Left lobe of liver (tissue), 2 donors: ENCODE measurements at regions not wholly inside any gene's neighbourhood (a gene's known extent, or its start where the extent isn't known, plus 50 kb on each side); places are given as distances from the start of the nearest gene placed in this dataset.

Experiments used
- ATAC-seq: fragments of 200-7000 bp; cut with Tn5 transposase; one replicate; pipeline ENCODE4 v1.9.1; 2020; ENCODE audit warnings: mild to moderate bottlenecking, moderate library complexity
- DNase-seq: peaks from one replicate; pipeline ENCODE4 v3.0.0-alpha.2; 2020; ENCODE audit warnings: low spot score
- donor health status: DM: no; HTN: no; CAD: no; lungs with moderate emphysema.
- donor health status: DM: no; HTN: yes; CAD: no.

DNA sequence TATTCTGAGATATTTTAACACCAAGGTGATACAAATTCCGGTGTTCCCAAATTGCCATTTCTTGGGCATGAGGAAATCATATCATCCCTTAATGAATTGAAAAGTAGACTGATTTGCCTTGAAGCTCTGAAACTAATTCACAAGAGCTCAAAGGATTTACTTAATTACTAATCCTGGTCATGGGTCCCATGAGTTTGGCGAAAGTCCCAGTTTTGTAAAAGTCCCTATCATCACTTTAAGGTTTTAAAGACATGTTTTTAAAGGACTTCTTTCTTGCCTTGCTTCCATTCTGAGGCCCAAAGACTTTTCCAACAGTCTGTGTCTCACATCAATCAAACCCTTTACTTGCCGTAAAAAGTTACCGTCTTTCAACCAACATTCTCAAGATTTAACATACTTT lies 377.9 kb downstream of the DNAJB9 start:
- DNase-seq (no peak), ATAC-seq (no peak)

DNA sequence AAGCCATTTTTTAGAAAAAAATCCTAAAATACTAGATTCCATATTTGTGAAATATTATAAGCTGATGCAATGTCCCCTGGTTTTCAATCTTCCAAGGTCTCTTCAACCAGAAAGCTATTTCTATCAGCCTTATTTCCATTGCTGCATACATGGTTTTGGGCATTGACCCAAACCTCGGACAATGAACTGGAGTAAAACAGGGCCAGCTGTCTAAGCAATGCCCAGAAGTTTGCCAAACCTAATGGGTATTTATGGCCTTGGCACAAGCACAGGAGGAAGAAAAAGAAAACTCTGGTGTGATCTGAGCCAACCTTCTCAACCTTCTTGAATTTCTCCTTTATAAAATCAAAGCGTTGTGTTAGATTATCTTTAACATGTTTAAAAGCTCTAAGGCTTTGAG lies 402.3 kb downstream of the DNAJB9 start:
- DNase-seq = no peak
- ATAC-seq = no peak

- peak; percentile 33 for ATAC-seq
Observed at GRCh38 chr7:108973075-108973474, 403.4 kb downstream of the DNAJB9 start.

DNA sequence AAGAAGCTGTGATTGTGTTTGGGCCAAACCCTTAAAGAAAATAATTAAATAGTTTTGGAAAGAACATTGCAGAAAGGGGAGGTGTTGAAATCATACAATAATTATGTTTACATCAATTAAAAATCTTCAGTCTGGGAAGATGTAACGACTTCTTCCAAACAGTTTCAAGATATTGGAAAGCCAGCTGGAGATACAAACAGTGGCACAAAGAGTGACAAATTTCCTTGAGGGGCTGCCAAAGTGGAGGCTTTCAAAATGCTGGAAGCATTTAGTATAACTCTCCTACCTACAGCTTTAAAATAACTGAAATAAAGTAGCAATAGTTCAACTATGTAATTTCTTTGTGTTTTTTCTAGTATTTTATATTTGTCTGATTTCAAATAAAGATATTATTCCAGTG lies 405.0 kb downstream of the DNAJB9 start:
- ATAC-seq = no peak
- DNase-seq = no peak

More at GRCh38 chr7:108973075-108973474, 403.4 kb downstream of the DNAJB9 start:
- DNase-seq = no peak

- no peak for ATAC-seq
- DNase-seq = no peak
Observed at GRCh38 chr7:108985037-108985436, 415.4 kb downstream of the DNAJB9 start.

DNA sequence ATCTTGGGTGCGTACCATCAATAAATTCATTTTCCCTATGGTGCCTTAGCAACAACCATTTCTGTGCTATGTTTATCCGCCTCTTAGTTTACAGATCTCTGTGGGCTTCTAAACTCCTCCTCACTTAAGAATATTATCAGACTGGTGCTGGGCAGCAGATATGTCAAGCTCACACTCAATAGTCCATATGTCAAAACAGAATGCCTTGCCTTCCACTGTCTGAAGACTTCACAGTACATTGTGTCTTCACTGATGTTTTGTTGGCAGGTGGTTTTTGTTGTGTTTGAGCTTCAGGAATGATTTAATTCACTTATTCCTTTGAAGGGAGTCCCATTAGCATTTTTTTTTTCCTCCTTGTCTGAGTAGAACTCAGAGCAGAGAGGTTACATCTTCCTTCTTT lies 419.6 kb downstream of the DNAJB9 start:
- no peak for DNase-seq
- ATAC-seq = no peak

DNA sequence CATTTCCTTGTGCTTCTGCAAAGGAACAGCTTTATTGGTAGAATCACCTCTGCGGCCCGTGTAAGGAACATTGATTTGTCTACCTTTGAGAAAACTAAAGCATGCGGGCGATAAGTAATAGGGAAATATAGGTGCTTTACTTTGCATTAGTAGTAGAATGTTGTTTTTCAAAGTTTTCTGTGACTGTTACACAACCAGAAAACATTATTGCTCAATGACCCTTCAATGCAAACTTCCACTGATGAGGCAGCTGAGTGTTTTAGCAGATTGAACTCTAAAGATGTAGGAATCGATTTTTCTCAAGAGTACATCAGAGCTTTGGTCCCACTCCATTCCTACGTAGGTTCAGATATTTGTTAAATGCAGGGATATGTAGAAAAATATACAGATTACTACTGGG lies 427.8 kb downstream of the DNAJB9 start:
- DNase-seq = no peak
- ATAC-seq = no peak

GRCh38 chr7:109003742-109004141 lies 434.1 kb downstream of the DNAJB9 start:
- DNase-seq = no peak
- no peak for ATAC-seq

GRCh38 chr7:109009636-109010035 lies 440.0 kb downstream of the DNAJB9 start:
- DNase-seq (no peak), ATAC-seq (no peak)

- no peak for DNase-seq
- ATAC-seq = no peak
Observed at GRCh38 chr7:109020251-109020650, 450.6 kb downstream of the DNAJB9 start.

- DNase-seq (no peak), ATAC-seq (no peak)
Observed at GRCh38 chr7:109021390-109021789, 451.7 kb downstream of the DNAJB9 start.

DNA sequence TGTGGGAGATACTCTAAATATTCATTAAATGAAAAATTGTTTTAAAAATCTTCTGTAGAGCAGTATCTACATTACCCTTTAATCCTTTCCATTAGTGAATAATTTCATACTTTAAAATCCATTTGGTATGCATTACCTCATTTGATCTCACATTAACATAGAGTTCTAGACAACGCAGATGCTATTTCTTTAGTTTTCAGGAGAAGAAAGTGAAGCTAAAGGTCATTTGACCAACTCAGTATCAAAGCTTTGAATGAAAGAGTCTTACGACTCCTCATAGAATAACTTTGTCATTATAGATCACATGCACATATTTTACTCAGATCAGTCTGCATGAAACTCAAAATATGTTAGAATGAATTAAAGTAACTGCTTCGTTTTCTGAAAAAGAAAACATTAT lies 460.2 kb downstream of the DNAJB9 start:
- DNase-seq (no peak), ATAC-seq (no peak)

GRCh38 chr7:109044691-109045090 lies 475.0 kb downstream of the DNAJB9 start:
- ATAC-seq (no peak), DNase-seq (no peak)

- DNase-seq = no peak
- no peak for ATAC-seq
Observed at GRCh38 chr7:109049366-109049765, 479.7 kb downstream of the DNAJB9 start.

GRCh38 chr7:109059089-109059488 lies 489.4 kb downstream of the DNAJB9 start:
- DNase-seq = no peak
- no peak for ATAC-seq

DNA sequence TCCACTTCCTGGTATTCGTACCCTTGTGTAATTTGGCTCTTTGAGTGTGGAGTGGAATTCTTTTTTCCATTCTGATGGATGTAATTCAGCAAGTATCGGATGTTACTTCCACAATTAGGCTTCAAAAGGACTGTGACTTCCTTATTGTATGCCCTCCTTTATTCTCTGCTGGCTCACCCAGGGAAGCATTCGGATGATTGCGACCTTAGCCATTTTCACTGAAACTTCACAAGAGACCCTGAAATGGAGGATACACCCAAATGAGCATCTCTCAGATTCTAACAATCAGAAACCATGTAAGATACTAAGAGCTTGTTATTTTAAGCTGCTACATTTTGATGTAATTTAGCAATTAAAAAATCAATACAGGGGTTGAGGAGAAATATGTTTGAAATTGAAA lies 493.1 kb downstream of the DNAJB9 start:
- DNase-seq (no peak), ATAC-seq (no peak)

- DNase-seq = no peak
- no peak for ATAC-seq
Observed at GRCh38 chr7:109073543-109073942, 503.9 kb downstream of the DNAJB9 start.

DNA sequence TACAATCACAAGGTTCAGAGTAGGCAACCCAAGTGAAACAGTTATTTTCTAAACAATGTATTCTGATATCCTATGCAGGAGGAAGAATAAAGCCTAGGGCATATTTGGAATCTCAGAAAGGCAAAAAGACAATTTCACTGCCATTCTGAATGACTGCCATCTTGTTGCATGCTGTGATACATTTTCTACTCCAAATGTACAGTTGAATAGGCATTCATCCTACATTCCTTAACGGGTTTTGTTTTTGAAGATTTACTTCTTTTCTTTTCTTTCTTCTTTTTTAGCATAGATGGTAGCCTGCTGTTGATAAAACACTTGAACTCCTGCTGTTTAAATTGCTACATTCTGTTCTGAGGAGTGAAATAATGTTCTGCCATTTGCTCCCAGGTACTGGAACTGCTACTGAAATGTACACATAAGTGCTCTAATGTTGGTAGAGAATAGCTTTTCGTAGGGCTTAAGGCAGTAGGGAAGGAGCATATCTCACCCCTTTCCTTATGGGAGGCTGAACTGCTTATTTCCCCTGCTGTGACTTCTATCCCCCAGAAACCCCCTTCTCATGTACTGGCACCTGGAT lies 506.8 kb downstream of the DNAJB9 start:
- DNase-seq = no peak
- no peak for ATAC-seq

- no peak for ATAC-seq
- DNase-seq = no peak
Observed at GRCh38 chr7:109091042-109091441, 521.4 kb downstream of the DNAJB9 start.

DNA sequence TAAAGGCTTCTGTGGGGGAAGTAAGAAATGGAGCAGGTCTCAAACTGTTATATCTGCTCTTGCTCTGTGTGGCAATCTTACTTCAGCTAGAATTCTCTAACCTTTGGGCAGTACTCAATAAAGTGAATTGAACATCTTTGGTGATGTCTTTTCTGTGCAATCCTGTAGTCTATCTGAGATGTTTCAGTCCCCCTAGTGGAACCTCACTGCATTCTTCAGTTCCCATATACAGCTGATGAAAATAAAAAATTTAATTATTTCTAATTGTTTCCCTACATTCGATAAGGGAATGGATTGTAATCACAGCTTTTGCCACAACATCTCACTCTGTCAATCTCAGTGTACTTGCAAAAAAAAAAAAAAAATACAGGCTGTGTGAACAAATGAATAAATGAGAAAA lies 522.6 kb downstream of the DNAJB9 start:
- DNase-seq = no peak
- peak; percentile 37 for ATAC-seq

- DNase-seq = no peak
- no peak for ATAC-seq
Observed at GRCh38 chr7:109101332-109101731, 531.7 kb downstream of the DNAJB9 start.

DNA sequence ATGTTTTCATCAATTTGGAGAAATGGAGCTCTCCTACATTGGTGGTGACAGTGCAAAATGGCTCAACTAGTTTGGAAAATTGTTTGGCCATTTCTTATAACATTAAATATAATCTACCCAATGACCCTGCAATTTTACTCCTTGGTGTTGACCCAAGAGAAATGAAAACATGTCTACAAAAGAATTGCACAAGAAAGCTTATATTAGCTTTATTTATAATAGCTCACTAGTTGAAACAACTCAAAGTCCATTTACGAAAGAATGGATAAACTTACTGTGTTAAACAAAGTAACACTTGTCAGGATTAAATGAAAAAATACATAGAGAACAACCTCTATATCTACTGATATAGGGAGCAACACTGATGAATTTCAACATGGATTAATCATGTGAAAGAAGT lies 539.9 kb downstream of the DNAJB9 start:
- ATAC-seq (peak; percentile 69), DNase-seq (no peak)

- peak; percentile 58 for DNase-seq
- peak; percentile 86 for ATAC-seq
Observed at GRCh38 chr7:109111086-109111485, 541.4 kb downstream of the DNAJB9 start.
